ENCODE measurements at regions not wholly inside any gene's neighbourhood (a gene's known extent, or its start where the extent isn't known, plus 50 kb on each side); places are given as distances from the start of the nearest gene placed in this dataset.

GRCh38 chr13:89097994-89098393 is 1426.8 kb downstream of the SLITRK5 start:
- TF ChIP-seq CTCF (IDR thresholded peaks at IDR 0.05) (no peak), POLR2A (IDR thresholded peaks at IDR 0.05) (no peak)

Measured in thyroid gland (tissue), 4 donors.